ENCODE measurements at regions not wholly inside any gene's neighbourhood (a gene's known extent, or its start where the extent isn't known, plus 50 kb on each side); places are given as distances from the start of the nearest gene placed in this dataset.

DNA sequence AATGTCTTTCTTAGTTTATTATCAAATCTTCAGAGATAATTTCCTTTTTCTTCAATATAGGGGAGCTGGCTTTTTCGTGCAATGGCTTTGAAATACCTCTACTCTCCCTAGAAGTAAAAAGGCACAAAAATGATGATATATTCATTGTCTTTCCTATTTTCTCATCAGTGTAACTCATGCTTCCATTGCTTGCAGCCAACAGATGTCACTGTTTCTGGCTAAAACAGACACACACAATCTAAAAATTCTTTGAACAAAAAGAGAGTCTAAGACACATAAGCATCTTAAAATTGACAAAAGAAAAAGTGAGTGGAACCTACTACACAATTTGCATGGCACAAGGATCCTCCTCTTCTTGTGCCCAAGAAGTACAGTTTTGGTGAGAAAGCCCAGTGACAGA is 448.7 kb upstream of the VRK2 start (continued):
- TF ChIP-seq ZNF367 (CRISPR knock-in tag; IDR thresholded peaks at IDR 0.05; ENCODE audit: borderline replicate concordance) (no peak), ZBTB4 (CRISPR knock-in tag; IDR thresholded peaks at IDR 0.05; ENCODE audit: borderline replicate concordance) (no peak), POGZ (CRISPR knock-in tag; IDR thresholded peaks at IDR 0.05) (no peak)

DNA sequence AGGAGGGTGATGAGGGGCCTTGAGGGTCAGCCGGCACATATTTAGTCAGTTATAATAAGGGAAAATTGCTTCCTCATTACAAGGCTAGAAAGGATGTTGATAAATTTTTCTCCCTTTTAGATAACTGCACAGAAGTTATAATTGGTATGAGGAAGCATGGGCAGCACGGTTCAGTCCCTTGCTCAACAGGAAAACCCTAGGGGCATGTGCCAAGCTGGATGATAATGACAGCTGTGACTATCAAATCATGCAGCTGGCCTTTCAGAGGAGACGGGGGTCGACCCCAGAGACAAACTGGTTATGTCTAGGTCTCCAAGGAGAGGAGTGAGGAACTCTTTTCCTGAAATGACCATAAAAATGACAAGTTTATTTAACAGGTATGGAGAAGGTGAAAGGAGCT is 448.1 kb upstream of the VRK2 start:
- intact Hi-C loops (cut with micrococcal nuclease; ENCODE audit: unreplicated experiment) (loop anchor here (10.0 kb wide), 1 partner anchor 394 kb away; no protein-coding TSS in a partner anchor), in situ Hi-C loops (cut with HindIII; ENCODE audit: extremely low pct_ligation_motif_present, low pct_unique_long_range_greater_than_20kb) (no loop called here)
- Histone ChIP-seq H3K9ac (ENCODE audit: insufficient read depth, low read depth, low read length) (no peak overlapping the region), H3K79me2 (ENCODE audit: insufficient read depth, low read length) (no peaks in the 10 kb centered on the region), H3K9me3 (ENCODE audit: low read length) (no peaks in the 10 kb centered on the region), H3K4me1 (ENCODE audit: insufficient read depth, low read length) (no peaks in the 10 kb centered on the region), H3K4me2 (ENCODE audit: low read depth, low read length) (no peak overlapping the region), H3K27me3 (ENCODE audit: control insufficient read depth in 1 of 2, insufficient read depth in 2 of 2, low read length in 2 of 2) (no peaks in the 10 kb centered on the region), H2AFZ (ENCODE audit: low read length) (no peak overlapping the region), H3K36me3 (replicated peaks in 1 of 2; ENCODE audit: control insufficient read depth in 1 of 2, insufficient read depth in 2 of 2, low read length in 2 of 2) (no peaks in the 10 kb centered on the region), H4K20me1 (ENCODE audit: insufficient read depth, low read length) (no peaks in the 10 kb centered on the region), H3K27ac (ENCODE audit: extremely low read length, insufficient read depth, low read length) (no peak overlapping the region), H3K4me3 (replicated peaks in 1 of 3; ENCODE audit: insufficient read depth in 1 of 3, low read depth in 2 of 3, low read length in 3 of 3) (no peak overlapping the region)
- FAIRE-seq (no peak), DNase-seq (ENCODE audit: low spot score) (no peak), ATAC-seq (no peak)
- no peak for TF ChIP-seq ZNF580 (CRISPR knock-in tag; IDR thresholded peaks at IDR 0.05; ENCODE audit: borderline replicate concordance, low read depth)
- TF ChIP-seq BCL3 (CRISPR knock-in tag; IDR thresholded peaks at IDR 0.05): no peak
- no peak for TF ChIP-seq FOXM1 (CRISPR knock-in tag; IDR thresholded peaks at IDR 0.05)
- TF ChIP-seq, protein P1, sequence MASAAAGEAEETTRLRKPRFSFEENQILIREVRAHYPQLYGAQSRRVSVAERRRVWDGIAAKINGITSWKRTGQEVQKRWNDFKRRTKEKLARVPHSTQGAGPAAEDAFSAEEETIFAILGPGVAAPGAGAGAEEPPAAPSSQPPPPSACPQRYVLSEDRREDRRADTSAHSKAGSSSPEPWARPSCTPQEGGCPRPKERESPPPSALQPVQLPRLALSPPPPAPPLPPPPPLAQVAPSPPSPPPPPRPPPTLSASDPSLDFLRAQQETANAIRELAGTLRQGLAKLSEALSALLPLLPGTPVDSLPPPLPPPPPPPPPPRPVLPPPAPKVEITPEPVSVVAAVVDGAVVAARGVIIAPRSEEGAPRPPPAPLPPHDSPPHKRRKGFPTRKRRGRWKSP (CRISPR knock-in tag; IDR thresholded peaks at IDR 0.05): no peak
- TF ChIP-seq ZFP41 (CRISPR knock-in tag; IDR thresholded peaks at IDR 0.05; ENCODE audit: borderline replicate concordance): no peak
- TF ChIP-seq PRPF4 (IDR thresholded peaks at IDR 0.05; ENCODE audit: low read depth, low read length, poor library complexity, severe bottlenecking): no peak
- TF ChIP-seq ZNF792 (CRISPR knock-in tag; IDR thresholded peaks at IDR 0.05): no peak
- TF ChIP-seq ZNF841 (CRISPR knock-in tag; IDR thresholded peaks at IDR 0.05; ENCODE audit: borderline replicate concordance): no peak
- no peak for TF ChIP-seq JDP2 (CRISPR knock-in tag; IDR thresholded peaks at IDR 0.05; ENCODE audit: borderline replicate concordance)
- TF ChIP-seq SMARCE1 (IDR thresholded peaks at IDR 0.05; ENCODE audit: borderline replicate concordance): no peak
- TF ChIP-seq JARID2 (CRISPR knock-in tag; IDR thresholded peaks at IDR 0.05; ENCODE audit: insufficient replicate concordance): no peak
- no peak for TF ChIP-seq ZSCAN30 (CRISPR knock-in tag; IDR thresholded peaks at IDR 0.05)
- no peak for TF ChIP-seq FOSL2 (CRISPR knock-in tag; IDR thresholded peaks at IDR 0.05)
- no peak for TF ChIP-seq ZFP36L2 (CRISPR knock-in tag; IDR thresholded peaks at IDR 0.05)
- TF ChIP-seq, protein P2, sequence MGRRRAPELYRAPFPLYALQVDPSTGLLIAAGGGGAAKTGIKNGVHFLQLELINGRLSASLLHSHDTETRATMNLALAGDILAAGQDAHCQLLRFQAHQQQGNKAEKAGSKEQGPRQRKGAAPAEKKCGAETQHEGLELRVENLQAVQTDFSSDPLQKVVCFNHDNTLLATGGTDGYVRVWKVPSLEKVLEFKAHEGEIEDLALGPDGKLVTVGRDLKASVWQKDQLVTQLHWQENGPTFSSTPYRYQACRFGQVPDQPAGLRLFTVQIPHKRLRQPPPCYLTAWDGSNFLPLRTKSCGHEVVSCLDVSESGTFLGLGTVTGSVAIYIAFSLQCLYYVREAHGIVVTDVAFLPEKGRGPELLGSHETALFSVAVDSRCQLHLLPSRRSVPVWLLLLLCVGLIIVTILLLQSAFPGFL (CRISPR knock-in tag; IDR thresholded peaks at IDR 0.05): no peak
- ChIA-PET POLR2A (no interaction called here), CTCF (ENCODE audit: low intra/inter-chr PET ratio, low total read pairs) (no interaction called here)
- no TSS peak for BruUV-seq (replicated peaks)
- WGBS (ENCODE audit: low lambda C conversion rate): 4% methylated on average over 4 of the region's 4 CpGs
